H1 (cell line): ENCODE measurements at regions not wholly inside any gene's neighbourhood (a gene's known extent, or its start where the extent isn't known, plus 50 kb on each side); places are given as distances from the start of the nearest gene placed in this dataset.

Experiments used
- CBX8 ChIP-seq: fragments of 300-800, 300-1000 bp; sonication (generic); IDR thresholded peaks from 2 replicates; pipeline ENCODE4 v1.7.1; 2016; ENCODE audit warnings: low read depth, low read length, borderline replicate concordance
- CHD7 ChIP-seq: fragments of 300-600 bp; sonication (generic); IDR thresholded peaks from 2 replicates; pipeline ENCODE4 v1.7.1; 2012; ENCODE audit warnings: low read length, moderate library complexity, mild to moderate bottlenecking, inconsistent platforms; ENCODE audit not compliant: insufficient replicate concordance
- EGR1 ChIP-seq: IDR thresholded peaks from 2 replicates; pipeline ENCODE4 v1.6.1; 2011; ENCODE audit warnings: low read depth, low read length, borderline replicate concordance
- EP300 ChIP-seq, 2 experiments: IDR thresholded peaks; 1 replicate in 1 of 2; 2 replicates in 1 of 2; pipeline ENCODE4 v1.6.1; 2011 to 2012; ENCODE audit warnings: low read depth in 2 of 2, low read length in 2 of 2, mild to moderate bottlenecking in 2 of 2, borderline replicate concordance in 1 of 2, inconsistent platforms in 1 of 2, moderate library complexity in 1 of 2
- HDAC6 ChIP-seq: IDR thresholded peaks from one replicate; pipeline ENCODE4 v1.7.1; 2012; ENCODE audit warnings: low read depth, mild to moderate bottlenecking, inconsistent platforms, low read length, moderate library complexity
- JUND ChIP-seq: IDR thresholded peaks from 2 replicates; pipeline ENCODE4 v1.6.1; 2011; ENCODE audit warnings: mild to moderate bottlenecking, improper control_type of control experiment, low read length
- POU5F1 ChIP-seq: IDR thresholded peaks from 2 replicates; pipeline ENCODE4 v1.6.1; 2011; ENCODE audit warnings: low read depth, mild to moderate bottlenecking, low read length, moderate library complexity
- RNF2 ChIP-seq: fragments of 200-900, 300-1000 bp; sonication (generic); IDR thresholded peaks from 2 replicates; pipeline ENCODE4 v1.7.1; 2016; ENCODE audit warnings: borderline replicate concordance, low read depth, mild to moderate bottlenecking, antibody characterized with exemption, low read length; ENCODE audit not compliant: poor library complexity, severe bottlenecking; ENCODE audit errors: missing control alignments
- SIRT6 ChIP-seq: IDR thresholded peaks from one replicate; pipeline ENCODE4 v1.7.1; 2012; ENCODE audit warnings: low read length, inconsistent platforms
- SIX5 ChIP-seq: IDR thresholded peaks from 2 replicates; pipeline ENCODE4 v1.6.1; 2011; ENCODE audit warnings: mild to moderate bottlenecking, low read depth, low read length
- SP4 ChIP-seq: IDR thresholded peaks from 2 replicates; pipeline ENCODE4 v1.6.1; 2012; ENCODE audit warnings: low read length, inconsistent platforms
- TEAD4 ChIP-seq: IDR thresholded peaks from 2 replicates; pipeline ENCODE4 v1.6.1; 2012; ENCODE audit warnings: low read depth, low read length, inconsistent platforms, mixed read lengths
- YY1 ChIP-seq: IDR thresholded peaks from 2 replicates; pipeline ENCODE4 v1.6.1; 2011; ENCODE audit warnings: low read depth, mild to moderate bottlenecking, low read length

- no peak for TF ChIP-seq CHD7
- no peak for TF ChIP-seq JUND
- TF ChIP-seq HDAC6 = no peak
- TF ChIP-seq SIX5 = no peak
- no peak for TF ChIP-seq POU5F1
- TF ChIP-seq SIRT6 = no peak
- no peak for TF ChIP-seq EGR1
- TF ChIP-seq EP300 (IDR thresholded peaks at IDR 0.05; ENCODE audit: borderline replicate concordance in 1 of 2, low read depth in 2 of 2, low read length in 2 of 2) = no peak
- no peak for TF ChIP-seq YY1
- TF ChIP-seq CBX8 = no peak
- no peak for TF ChIP-seq SP4
- no peak for TF ChIP-seq RNF2
- no peak for TF ChIP-seq TEAD4
These were observed 689.6 kb upstream of the NECTIN3 start (continued) for GRCh38 chr3:110381992-110382391.
